Endothelial cell of umbilical vein (primary cell): ENCODE measurements at regions not wholly inside any gene's neighbourhood (a gene's known extent, or its start where the extent isn't known, plus 50 kb on each side); places are given as distances from the start of the nearest gene placed in this dataset.

ENCODE experiments used
- BruUV-seq: library from RNA; stranded (reverse); fragments of 400-500 nt; replicated peaks from 2 replicates; lab custom pipeline; 2021; lab: Mats Ljungman, UMichigan
- CTCF ChIA-PET: fragments of 300-600, 350-600 bp; sonication (Branson Sonifier 250); formaldehyde crosslinking; loops from one replicate; lab custom pipeline; 2021; ENCODE audit warnings: antibody characterized with exemption, inconsistent platforms; lab: Charles Lee
- POLR2A ChIA-PET: fragments of 300-600, 350-600 bp; sonication (Branson Sonifier 250); formaldehyde crosslinking; loops from one replicate; lab custom pipeline; 2021; ENCODE audit warnings: antibody characterized with exemption, inconsistent platforms; lab: Charles Lee
- DNase-seq: peaks from one replicate; pipeline ENCODE4 v3.0.0-alpha.2; 2011; ENCODE audit warnings: low read depth, low spot score
- FAIRE-seq: peaks from 2 replicates; lab custom pipeline; 2011; peaks lifted over from hg19 to GRCh38; lab: Jason Lieb, UNC
- H2AFZ ChIP-seq: 2 replicates; pipeline ENCODE4 v1.6.0; 2012; ENCODE audit warnings: low read depth, low read length, control low read depth, inconsistent platforms
- H3K27ac ChIP-seq: 2 replicates; pipeline ENCODE4 v1.5.1; 2011; ENCODE audit warnings: low read depth, mild to moderate bottlenecking, control low read depth, low read length, moderate library complexity; ENCODE audit not compliant: insufficient read depth
- H3K27me3 ChIP-seq, 2 experiments: 2 replicates each; pipeline versions ENCODE4 v1.6.0 to v1.6.1; 2011; ENCODE audit warnings: low read length in 2 of 2, mixed read lengths in 1 of 2; ENCODE audit not compliant: control insufficient read depth in 2 of 2, insufficient read depth in 2 of 2
- H3K36me3 ChIP-seq, 2 experiments: 2 replicates in 1 of 2; 3 replicates in 1 of 2; pipeline ENCODE4 v1.5.1; 2011; ENCODE audit warnings: low read length in 2 of 2, mild to moderate bottlenecking in 1 of 2, moderate library complexity in 1 of 2; ENCODE audit not compliant: control insufficient read depth in 2 of 2, insufficient read depth in 2 of 2; ENCODE audit errors: extremely low read depth in 1 of 2
- H3K4me1 ChIP-seq: 3 replicates; pipeline ENCODE4 v1.5.1; 2011; ENCODE audit warnings: mild to moderate bottlenecking, low read length; ENCODE audit not compliant: control insufficient read depth, insufficient read depth; ENCODE audit errors: extremely low read depth
- H3K4me2 ChIP-seq: 2 replicates; pipeline ENCODE4 v1.6.1; 2011; ENCODE audit warnings: low read length, control low read depth, mixed read lengths; ENCODE audit not compliant: insufficient read depth
- H3K4me3 ChIP-seq, 3 experiments: fragments of 200-600 bp in 1 of 3; sonication (generic), shearing (Covaris generic) in 1 of 3; replicated peaks in 1 of 3; 2 replicates each; pipeline ENCODE4 v1.5.1; 2011 to 2016; ENCODE audit warnings: control low read depth in 3 of 3, low read length in 3 of 3, mild to moderate bottlenecking in 2 of 3, inconsistent platforms in 1 of 3, low read depth in 1 of 3, moderate library complexity in 1 of 3; ENCODE audit not compliant: insufficient read depth in 1 of 3
- H3K79me2 ChIP-seq: 2 replicates; pipeline ENCODE4 v1.6.0; 2012; ENCODE audit warnings: low read length, inconsistent platforms; ENCODE audit not compliant: control insufficient read depth, insufficient read depth
- H3K9ac ChIP-seq: replicated peaks from 2 replicates; pipeline ENCODE3; 2011; ENCODE audit warnings: low read length, control low read depth; ENCODE audit not compliant: insufficient read depth; ENCODE audit errors: extremely low read depth
- H3K9me1 ChIP-seq: replicated peaks from 3 replicates; pipeline ENCODE4 v1.6.0; 2011; ENCODE audit warnings: mild to moderate bottlenecking, low read length; ENCODE audit not compliant: control insufficient read depth, insufficient read depth; ENCODE audit errors: extremely low read depth
- H3K9me3 ChIP-seq: replicated peaks from 2 replicates; pipeline ENCODE4 v1.5.1; 2012; ENCODE audit warnings: low read length, inconsistent platforms; ENCODE audit not compliant: control insufficient read depth, insufficient read depth
- H4K20me1 ChIP-seq: replicated peaks from 2 replicates; pipeline ENCODE3; 2011; ENCODE audit warnings: mild to moderate bottlenecking, low read length; ENCODE audit not compliant: control insufficient read depth, insufficient read depth; ENCODE audit errors: extremely low read depth
- CTCF ChIP-seq, 2 donors: IDR thresholded peaks; 1 replicate in 1 of 2; 2 replicates in 1 of 2; pipeline ENCODE4 v1.5.1; 2011; ENCODE audit warnings: low read length in 2 of 2, mild to moderate bottlenecking in 2 of 2, moderate library complexity in 2 of 2, control low read depth in 1 of 2, inconsistent platforms in 1 of 2, low read depth in 1 of 2; ENCODE audit not compliant: insufficient read depth in 1 of 2; ENCODE audit errors: extremely low read depth in 1 of 2
- GATA2 ChIP-seq: IDR thresholded peaks from 2 replicates; pipeline ENCODE4 v1.7.0; 2011; ENCODE audit warnings: low read depth, mild to moderate bottlenecking, moderate library complexity, mixed read lengths, low read length; ENCODE audit not compliant: insufficient read length, insufficient read depth
- JUN ChIP-seq: IDR thresholded peaks from 2 replicates; pipeline ENCODE4 v1.6.1; 2011; ENCODE audit warnings: borderline replicate concordance, low read depth; ENCODE audit not compliant: insufficient read length, insufficient read depth
- MAX ChIP-seq: IDR thresholded peaks from 2 replicates; pipeline ENCODE4 v1.6.1; 2011; ENCODE audit not compliant: insufficient read depth, insufficient read length
- MYC ChIP-seq: IDR thresholded peaks from one replicate; pipeline ENCODE4 v1.6.1; 2011; ENCODE audit warnings: mild to moderate bottlenecking, low read depth, low read length
- POLR2A ChIP-seq: IDR thresholded peaks from 2 replicates; pipeline ENCODE4 v1.6.1; 2012; ENCODE audit warnings: low read depth, mild to moderate bottlenecking, control low read depth, low read length
- POLR2AphosphoS5 ChIP-seq: IDR thresholded peaks from 2 replicates; pipeline ENCODE4 v1.6.1; 2012; ENCODE audit warnings: low read depth, mild to moderate bottlenecking, control low read depth, low read length, moderate library complexity; ENCODE audit not compliant: insufficient read depth
- dilution Hi-C: fragments of 300-500 bp; cut with MboI; formaldehyde crosslinking; loops from one replicate; pipeline ENCODE4 v1.15.0; 2019; ENCODE audit warnings: low sequenced_read_pairs; ENCODE audit not compliant: extremely low pct_ligation_motif_present
- intact Hi-C: fragments of 100-400 bp; cut with micrococcal nuclease; formaldehyde crosslinking; loops from one replicate; pipeline ENCODE4 v1.10.0; 2022

DNA sequence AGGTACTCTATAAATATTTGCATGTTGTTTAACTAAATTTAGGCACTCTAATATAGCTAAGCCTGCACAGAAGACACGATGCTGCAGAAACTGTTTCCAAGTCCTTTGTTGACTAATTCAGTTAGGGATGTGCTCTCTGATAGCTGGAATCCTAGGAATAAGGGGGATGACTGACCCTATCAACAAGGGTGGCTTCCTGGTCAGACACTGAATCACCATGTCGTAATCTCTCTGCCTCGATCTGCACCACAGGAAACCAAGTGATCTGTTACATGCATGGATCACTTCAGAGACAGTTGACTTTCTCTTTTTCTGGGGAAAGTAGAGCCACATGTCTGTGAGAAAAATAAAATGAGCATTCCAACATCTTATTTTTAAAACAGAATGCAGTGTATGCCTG is 169.1 kb downstream of the GUCY2F start:
- peaks cover 0 to 2% of the 10 kb centered on the region in 2 experiments for H3K27me3 ChIP-seq
- no peaks in the 10 kb centered on the region for H3K79me2 ChIP-seq
- dilution Hi-C loops (no loop called here), intact Hi-C loops (no loop called here)
- ChIA-PET POLR2A (no interaction called here), CTCF (no interaction called here)
- H3K9me1 ChIP-seq, result no peaks in the 10 kb centered on the region
- H4K20me1 ChIP-seq, result no peaks in the 10 kb centered on the region
- no peak overlapping the region for H3K4me3 ChIP-seq
- H3K27ac ChIP-seq, result no peak overlapping the region
- no peak overlapping the region for H3K9ac ChIP-seq
- no peaks in the 10 kb centered on the region for H3K36me3 ChIP-seq
- no TSS peak for BruUV-seq
- TF ChIP-seq JUN (no peak), POLR2AphosphoS5 (no peak), MAX (no peak), CTCF (IDR thresholded peaks at IDR 0.05; ENCODE audit: extremely low read depth in 1 of 2, insufficient read depth in 1 of 2, low read depth in 1 of 2, low read length in 2 of 2) (no peak), MYC (no peak), POLR2A (no peak), GATA2 (no peak)
- FAIRE-seq (no peak), DNase-seq (no peak)
- no peaks in the 10 kb centered on the region for H3K4me1 ChIP-seq
- no peak overlapping the region for H2AFZ ChIP-seq
- no peak overlapping the region for H3K4me2 ChIP-seq
- no peaks in the 10 kb centered on the region for H3K9me3 ChIP-seq
